GM12892 (cell line): ENCODE measurements at regions not wholly inside any gene's neighbourhood (a gene's known extent, or its start where the extent isn't known, plus 50 kb on each side); places are given as distances from the start of the nearest gene placed in this dataset.

Source experiments
- POLR2A ChIP-seq: IDR thresholded peaks from 2 replicates; pipeline ENCODE4 v1.6.1; 2011; ENCODE audit warnings: low read depth, low read length, control low read depth
- POLR2AphosphoS5 ChIP-seq: IDR thresholded peaks from 2 replicates; pipeline ENCODE4 v1.6.1; 2011; ENCODE audit warnings: low read depth, low read length, control low read depth
- TAF1 ChIP-seq: IDR thresholded peaks from 2 replicates; pipeline ENCODE4 v1.6.1; 2011; ENCODE audit warnings: low read depth, mild to moderate bottlenecking, control low read depth, low read length, borderline replicate concordance

- TF ChIP-seq POLR2A, result no peak
- TF ChIP-seq POLR2AphosphoS5, result no peak
- TF ChIP-seq TAF1, result no peak
Measured at GRCh38 chr2:150693556-150693955, 206.1 kb upstream of the RND3 start.
